Ammon's horn (tissue), 1 donor: ENCODE measurements at regions not wholly inside any gene's neighbourhood (a gene's known extent, or its start where the extent isn't known, plus 50 kb on each side); places are given as distances from the start of the nearest gene placed in this dataset.

ENCODE experiments used
- DNase-seq: peaks from one replicate; pipeline ENCODE4 v3.0.0-alpha.2; 2016; ENCODE audit warnings: low spot score

DNA sequence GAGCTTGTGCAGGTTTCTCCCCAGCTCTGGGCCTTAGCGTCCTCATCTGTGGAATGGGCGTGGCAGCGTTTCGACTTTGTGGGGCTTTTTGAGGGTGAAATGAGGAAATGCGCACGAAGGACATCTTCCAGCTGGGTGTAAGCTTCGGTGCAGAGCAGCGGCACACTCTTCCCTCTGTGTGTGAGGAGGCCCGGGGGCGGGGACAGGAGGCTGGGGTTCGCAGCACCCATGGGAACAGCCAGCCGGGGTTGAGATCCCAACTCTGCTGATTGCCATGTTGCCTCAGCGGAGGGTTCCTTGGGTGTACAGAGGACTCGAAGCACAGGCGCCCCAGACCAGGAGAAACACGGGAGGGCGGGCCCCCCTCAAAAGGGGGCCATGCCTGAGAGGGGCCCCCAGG, 265.6 kb downstream of the NSG2 start:
- DNase-seq = no peak

DNA sequence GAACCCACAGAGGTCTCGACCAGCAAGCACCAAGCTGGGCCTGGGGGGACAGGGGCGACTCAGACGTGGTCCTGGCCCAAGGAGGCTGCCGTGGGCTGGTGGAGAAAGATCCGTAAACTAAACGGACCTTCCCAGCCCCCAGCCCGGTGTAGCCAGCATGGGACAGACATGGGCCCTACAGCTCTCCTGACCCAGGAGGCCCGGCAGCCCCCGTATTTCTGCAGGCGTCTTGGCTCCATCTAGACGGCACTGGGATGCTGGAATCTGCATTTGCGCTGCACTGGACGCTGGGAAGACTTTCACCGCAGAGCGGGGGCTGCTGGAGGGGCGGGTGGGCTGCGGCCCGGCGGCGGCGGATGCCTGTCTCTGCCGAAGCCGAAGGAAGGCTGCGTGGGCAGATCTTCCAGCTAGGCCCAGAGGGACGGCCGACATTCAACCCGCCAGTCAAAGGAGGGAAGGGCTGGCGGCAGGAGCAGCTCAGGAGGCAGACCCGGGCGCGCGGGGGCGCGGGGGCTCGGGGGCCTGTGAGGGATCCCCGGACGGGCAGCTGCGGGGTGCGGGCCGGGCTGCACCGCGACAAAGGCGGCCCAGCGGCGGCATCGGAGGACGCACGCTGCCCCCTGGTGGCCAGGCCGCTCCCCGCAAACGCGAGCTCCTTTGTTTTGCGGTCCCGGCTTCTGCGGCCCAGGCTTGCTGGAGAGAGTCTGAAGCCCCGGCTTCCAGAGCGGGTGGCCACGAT, 266.2 kb downstream of the NSG2 start:
- peak; percentile 79 for DNase-seq

DNA sequence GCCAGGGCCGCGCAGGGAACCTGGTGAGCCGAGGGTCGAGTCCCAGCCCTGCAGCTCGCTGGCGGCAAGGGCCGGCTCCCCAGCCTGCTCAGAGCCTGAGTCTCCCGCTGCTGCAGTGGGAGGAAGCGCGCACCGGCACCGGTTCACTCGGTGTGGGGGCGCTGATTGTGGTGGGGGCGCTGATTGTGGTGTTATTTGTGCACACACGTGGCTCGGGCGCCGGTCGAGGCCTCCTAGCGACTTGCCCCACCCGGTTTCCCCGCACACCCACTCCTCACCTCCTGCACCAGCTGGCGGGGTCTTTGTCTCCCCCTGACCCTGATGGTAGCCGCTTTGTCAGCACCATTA, 266.7 kb downstream of the NSG2 start:
- no peak for DNase-seq

DNA sequence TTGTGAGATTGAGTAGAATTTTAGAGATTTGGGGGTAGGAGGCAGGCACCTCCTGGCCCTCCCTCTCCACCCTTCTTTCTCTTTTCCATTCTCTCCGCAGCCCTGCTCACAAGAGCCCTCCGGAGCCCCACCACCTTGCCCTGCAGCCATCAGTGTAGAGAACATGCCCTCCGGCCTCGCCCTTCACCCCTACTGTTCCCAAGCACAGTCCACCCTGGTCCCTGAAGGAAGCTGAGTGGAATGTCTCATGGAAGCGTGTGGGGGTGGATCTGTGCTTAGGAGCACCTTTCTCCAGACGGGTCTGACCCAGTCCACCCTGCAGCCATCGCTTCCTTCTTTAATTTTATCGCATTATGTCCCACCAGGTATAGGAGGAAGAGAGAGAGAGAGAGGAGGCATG, 267.1 kb downstream of the NSG2 start:
- DNase-seq = no peak

DNA sequence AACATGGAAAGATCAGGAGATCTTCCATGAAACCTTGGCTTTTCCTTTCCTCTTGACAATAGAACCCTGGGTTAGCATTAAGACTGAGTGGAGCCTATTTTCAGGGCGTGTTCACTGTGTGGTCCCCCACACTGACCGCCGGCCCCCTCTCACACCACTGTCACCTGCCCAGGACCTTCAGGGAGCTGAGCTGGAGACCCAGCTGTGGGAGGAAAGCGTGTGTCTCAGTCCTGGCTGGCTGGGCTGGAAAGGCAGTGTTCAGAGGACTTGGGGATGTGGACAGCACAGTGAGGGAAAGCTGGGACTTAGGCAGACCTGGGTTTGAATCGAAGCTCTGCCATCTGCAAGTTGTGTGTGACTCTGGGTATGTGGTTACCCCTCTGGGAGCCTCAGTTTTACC, 268.1 kb downstream of the NSG2 start:
- DNase-seq = no peak

DNA sequence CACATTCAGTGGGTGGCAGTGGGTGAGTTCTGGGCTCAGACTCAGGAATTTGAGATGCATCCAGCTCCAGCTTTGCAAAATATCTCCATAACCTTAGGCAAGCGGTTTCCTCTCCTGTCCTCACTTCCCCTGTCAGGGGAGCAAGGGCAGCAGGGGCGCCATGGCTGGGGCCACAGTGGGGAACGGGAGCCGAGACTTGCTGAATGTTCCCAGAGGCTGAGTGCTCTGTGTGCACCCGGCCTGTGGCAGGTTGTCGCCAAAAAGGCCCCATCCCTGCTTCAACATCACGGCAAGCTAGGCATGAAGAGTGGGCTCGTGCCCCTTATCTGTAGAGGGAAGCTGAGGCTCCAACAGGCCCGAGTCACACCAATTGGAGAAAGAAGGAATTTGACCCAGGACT, 268.8 kb downstream of the NSG2 start:
- no peak for DNase-seq

DNA sequence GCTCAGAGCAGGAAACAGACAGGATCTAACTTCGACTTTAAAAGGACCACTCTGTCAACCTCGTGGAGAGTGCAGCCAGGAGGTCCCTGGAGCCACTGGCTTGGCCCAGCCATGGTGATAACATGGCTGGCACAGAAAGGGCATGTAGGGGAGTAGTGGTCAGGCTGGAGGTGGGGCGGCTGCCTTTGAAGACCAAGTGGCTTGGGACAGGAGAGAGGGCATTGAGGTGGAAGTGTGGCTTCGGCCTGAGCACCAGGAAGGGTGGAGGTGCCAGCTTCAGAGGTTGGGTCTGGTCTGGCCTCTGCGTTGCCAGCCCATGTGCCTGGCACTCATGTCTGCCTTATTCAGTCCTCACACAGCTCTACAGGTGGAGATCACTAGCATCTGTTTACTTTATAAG, 270.0 kb downstream of the NSG2 start:
- DNase-seq = no peak

DNA sequence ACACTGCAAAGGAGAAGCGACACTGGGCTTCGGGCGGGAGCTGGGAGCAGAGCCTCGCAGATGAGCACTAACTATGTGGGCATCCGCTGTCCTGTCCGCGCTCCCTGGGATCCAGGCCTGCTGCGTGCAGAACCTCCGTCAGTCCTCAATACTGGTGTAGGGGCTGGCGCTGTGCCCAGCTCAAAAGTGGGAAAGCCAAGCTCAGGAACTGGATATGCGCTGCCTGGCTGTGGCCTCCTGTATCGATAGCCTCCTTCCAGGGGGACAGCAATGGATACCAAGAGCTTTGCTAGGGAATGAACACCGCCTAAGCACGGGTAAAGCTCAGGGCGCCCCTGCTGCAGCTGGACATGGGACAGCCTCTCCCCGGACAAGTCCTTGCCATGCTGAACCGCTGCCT, 270.4 kb downstream of the NSG2 start:
- DNase-seq = no peak

DNA sequence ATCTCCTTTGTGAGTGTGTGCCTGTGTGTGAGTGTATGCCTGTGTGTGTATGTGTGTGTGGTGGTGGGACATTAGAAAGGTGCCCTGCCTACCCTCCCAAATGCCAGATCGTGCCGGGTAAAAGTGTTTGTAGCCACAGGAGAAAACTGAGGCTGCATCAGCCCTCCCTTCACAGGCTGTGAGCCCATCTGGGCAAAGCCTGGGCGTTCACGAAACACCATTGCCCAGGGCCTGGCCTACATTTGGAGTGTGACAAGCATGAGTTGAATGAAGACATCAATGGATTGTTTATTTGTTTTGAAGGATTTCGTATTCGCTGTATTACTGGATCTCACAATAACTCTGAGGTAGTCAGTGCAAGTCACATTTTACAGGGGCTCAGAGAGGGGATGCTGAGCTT, 270.8 kb downstream of the NSG2 start:
- no peak for DNase-seq

DNA sequence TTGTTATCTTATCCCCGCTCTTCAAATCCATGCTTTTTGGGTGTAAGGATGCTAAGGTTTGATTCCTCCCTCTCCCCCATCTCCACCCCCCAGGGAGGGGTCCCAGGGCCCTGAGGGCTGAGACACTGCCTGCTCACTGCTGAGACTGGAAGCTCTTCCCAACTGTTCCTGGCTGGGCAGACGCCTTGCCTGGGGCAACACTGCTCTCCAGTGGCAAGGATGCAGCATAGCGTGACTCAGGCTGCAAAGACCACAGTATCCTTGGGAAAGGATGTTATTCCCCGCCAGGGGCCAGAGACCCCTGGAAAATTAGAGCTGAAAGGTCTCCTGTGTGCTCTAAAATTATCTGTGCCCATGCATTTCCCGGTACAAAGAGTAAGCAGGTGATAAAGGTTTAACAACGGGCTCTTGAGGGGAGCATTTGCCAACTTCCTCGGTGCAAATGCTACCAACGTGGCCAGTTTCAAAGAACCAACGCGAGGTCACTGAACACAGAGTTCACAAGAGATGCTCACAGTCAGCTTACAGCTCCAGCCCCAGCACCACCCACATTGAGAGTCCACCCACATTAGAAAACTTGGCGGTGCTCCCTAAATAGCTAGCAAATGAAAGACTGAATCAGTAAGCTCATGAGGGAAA, 271.9 kb downstream of the NSG2 start:
- peak; percentile 84 for DNase-seq

DNA sequence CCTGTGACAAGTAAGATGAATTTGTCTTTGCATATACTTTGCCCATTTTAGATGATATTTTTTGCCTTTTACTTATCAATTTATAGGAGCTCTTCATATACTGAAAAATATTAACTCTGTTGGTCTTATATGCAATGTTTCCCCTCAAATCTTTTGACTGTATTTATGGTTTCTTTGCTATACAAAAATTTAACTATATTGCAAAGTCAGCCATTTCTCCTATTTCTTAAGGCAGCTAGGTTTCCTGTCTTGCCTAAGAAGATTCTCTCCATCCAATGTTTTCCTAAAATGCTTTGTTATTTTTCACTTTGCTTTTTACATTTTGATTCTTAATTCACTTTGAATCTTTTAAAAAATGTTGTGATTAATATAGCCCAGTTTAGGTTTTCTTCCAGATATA, 273.1 kb downstream of the NSG2 start:
- no peak for DNase-seq

DNA sequence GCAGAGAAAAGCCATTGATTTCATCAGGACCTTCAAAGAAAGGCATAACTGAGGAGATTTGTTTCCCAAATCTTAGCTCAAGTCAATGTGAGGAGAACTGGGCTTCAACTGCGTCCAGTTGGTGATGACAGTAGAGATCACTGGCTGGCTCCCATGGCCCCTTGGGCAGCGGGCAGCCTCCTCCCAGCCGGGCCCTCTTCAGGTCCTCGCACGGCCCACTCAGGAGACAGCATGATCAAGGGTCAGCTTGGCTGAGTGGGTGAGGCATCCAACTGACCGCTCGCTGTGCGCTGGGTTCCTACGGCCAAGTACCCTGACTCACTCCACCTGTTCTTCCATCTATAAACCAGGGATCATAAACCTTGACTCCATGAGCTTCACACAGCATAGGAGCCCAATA, 274.0 kb downstream of the NSG2 start:
- no peak for DNase-seq

DNA sequence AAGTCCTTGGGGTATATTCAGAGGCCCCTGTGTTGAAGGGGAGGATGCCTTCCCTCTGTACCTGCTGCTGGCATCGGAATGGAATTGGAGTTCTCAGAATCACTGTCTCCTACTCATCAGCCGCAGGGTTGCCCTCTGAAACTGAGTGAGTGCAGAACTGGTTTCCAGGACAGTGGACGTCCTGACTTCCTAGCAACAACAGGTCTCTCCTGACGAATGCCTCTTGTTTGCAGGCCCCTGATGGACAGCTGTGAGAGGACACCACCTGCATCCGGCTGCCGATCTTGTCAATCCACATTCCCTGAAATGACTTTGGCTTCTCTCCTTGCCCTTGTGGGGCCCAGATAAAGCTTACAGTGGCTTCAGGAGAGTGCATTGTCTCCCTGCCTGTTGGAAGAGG, 274.5 kb downstream of the NSG2 start:
- no peak for DNase-seq

DNA sequence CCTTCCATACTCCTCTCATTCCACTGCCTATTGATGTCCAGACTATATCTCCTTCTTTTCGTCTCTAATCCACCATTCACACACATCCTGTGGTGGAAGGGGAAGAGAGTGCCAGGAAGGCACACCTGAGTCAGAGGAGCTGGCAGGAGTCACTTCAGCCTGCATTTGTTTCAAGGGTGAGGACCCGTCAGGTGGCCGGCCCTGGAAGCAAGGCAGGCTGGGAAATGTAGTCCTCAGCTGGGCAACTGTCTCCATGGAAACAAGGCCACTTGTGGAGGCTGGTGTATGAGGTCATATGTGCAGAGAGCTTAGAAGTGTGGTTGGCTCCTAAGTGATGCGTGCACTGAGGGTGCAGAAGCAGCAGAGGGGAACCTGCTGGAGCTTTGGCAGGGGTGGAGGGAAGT, 278.4 kb downstream of the NSG2 start:
- peak; percentile 58 for DNase-seq

DNA sequence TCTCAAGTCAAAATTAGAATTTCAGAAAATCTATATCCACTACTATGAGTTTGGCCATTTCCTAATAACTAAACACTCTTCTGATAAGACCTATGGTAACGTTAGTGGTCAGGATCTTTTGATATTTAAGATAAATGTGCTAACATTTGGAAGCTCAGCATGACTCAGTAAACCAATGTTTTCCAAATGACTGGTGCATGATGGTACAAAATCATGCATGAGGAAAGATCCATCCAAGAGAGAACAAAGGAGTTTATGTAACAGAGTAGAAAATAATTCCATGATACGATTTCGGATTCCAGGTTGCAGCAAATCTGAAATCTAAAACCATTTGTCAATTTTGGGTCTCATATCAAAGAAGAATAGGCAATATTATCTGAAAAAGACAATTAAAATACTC, 279.2 kb downstream of the NSG2 start:
- DNase-seq = no peak

DNA sequence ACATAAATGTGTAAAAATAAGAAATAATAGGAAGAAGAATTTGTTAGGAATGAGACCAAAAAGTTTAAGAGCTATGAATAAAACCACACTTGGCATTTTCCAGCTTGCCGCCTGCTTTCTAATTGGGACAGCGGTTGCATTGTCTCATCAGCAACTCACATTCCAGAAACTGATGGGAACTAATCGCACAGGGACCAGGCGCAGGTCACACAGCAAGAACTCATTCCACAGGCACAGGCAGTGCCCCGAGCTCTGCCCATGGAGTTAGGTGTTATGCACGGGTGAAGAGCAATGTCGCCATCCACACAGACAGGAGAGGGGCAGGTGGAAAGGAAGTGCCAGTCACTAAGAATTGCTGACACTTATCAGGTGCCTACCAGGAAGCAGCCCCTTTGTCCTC, 279.9 kb downstream of the NSG2 start:
- DNase-seq = no peak

DNA sequence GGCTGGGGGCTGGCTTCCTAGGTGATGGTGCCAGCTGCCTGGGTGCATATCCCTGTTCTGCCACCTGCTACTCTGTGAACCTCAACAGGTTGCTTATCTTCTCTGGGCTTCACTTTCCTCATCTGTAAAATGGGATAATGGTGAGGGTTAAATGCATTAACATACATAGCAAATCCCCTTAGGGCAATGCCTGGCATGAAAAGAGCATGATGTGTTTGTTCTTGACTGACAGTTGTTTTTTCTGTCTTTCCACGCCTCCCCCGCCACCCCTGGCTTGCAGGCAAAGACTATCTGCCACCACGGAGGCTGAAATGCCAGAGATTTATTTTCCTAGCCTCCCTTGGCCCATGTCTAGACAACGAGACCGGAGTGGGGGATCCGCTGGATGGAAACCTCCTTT, 280.5 kb downstream of the NSG2 start:
- DNase-seq = no peak

DNA sequence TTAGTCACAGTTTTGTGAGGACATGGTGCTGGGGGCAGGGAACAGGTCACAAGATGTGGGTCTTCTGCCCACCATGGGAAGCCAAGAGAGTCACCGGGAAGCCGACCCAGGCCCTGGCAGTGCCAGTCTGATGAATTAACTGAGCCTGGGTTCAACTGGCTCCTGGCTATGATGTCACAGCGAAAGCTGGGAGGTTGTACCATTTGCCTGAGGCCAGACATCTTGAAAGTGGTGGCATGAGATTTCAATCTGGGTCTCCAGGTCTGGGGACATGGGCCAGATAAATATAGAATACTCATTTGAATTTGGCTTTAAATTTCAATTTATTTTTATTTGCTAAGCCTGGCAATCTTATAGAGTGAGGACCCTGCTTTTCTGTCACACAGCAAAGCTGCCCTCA, 280.9 kb downstream of the NSG2 start:
- no peak for DNase-seq

DNA sequence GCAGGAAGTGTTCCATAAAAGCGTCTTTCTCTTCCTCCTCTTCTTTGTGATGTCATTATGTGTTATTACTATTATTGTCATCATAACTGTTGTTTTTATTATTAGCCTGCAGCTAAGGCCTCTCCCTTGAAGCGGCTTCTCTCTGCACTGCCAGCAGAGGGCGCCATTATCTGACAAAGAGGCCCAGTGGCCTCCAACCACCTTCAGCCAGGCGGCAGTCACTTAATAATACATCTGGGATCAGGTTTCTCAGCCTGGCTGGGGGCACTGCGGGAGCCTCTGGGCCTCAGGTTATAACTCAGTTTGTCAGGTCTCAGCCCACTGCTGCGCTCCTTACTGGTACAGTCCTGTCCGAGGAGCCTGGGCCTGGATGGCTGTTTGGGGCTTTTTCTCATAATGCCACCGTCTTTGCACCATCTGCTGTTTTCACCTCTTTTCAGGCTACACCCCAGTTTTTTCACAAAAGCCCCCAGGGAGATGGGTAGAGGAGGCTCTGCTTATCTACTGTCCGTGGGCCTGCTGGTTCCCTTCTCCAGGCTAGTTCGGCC, 281.9 kb downstream of the NSG2 start:
- peak; percentile 54 for DNase-seq

DNA sequence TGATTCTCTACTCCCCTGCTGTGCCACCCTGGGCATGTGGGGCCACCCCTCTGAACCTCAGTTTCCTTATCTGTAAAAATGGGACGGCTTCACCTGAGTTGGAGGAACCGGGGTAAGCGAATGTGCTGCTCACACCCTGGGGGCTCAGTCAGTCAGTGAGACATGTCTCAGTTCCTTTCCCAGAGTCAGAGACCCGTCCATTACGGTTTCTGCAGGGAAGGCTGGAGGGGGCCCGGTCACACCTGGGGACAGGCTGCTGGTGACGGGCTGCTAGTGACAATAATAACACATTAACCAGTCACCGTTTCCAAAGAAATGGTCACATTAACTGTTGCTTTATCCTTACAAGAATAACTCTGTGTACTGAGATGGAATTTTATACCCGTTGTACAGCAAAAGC, 282.4 kb downstream of the NSG2 start:
- no peak for DNase-seq

DNA sequence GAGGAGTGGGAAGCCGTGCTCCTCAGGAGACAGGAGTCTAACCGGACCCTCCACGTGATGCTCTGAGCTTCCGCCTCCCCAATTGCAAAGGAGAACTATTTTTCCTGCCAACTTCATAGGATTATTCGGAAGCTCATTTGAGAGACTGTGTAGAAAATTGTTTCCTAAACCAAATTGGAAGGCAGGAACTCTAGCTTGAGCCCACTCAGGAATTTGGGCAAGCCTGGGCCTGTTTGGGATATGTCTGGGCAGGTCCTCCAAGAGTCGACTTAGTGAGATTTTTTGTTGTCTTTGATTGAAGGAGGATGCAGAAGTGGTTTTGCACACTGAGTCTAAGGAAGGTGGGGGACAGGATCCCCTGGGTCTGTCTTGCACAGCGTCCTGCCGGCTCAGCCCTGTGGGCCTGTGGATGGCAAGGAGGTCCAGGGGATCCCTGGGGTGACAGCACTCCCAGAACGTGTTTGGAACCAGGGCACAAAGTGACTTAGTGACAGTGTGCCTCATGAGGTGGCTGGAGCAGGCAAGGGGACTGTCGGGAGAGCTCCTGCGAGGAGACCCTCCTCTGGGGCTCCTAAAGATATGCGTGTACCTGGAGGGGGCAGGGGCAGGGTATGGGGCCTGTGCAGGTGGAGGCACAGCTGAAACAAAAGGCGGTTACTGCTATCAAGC, 283.3 kb downstream of the NSG2 start:
- no peak for DNase-seq

DNA sequence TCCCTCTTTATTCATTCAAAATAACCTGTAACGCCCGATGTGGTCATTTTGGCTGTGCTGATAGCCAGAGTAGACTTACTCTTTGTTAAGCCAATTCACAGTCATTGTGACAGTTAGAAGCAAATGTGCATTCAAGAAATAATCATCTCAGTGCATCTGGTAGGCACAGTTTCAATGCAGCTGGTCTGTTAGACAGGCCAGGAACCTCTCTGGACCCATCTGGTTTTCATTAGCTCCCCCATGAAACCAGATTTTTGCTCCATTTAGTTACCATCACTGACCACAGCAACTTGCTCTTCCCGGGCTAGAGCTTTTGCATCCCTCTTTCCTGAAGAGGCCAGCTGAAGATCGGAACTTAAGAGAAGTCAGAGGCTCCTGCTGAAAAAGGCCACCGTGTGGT, 284.2 kb downstream of the NSG2 start:
- DNase-seq = no peak

DNA sequence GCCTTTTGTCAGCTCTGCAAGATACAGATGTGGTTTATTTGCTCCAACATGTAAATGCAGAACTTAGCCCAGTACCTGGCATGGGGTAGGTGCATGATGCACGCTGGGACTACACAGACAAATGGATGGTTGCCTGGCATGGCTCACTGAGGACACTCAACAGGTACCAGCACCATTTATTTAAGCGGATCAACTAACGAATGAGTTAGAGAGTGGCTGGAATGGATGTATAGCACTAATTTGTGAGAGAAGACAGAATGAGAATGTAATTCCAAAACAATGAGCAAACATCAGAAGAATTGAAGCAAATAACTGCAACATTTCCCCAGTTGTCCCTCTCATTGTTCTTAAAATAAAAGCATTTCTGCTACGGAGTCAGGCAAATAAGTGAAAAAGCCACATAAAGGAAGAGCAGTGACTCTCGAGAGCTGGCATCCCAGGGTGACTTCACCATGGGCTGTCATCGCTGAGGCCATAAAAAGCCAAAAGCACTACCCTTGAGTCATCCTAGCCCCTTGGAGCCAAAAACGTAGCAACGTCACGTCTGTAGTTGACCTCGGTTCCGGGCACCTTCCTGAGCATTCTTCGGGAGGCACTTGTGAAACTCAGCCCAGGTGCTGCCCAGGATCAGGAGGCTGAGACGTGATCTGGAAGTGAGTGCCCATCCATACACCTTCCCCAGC, 290.3 kb downstream of the NSG2 start:
- no peak for DNase-seq
